ENCODE measurements at regions not wholly inside any gene's neighbourhood (a gene's known extent, or its start where the extent isn't known, plus 50 kb on each side); places are given as distances from the start of the nearest gene placed in this dataset.

DNA sequence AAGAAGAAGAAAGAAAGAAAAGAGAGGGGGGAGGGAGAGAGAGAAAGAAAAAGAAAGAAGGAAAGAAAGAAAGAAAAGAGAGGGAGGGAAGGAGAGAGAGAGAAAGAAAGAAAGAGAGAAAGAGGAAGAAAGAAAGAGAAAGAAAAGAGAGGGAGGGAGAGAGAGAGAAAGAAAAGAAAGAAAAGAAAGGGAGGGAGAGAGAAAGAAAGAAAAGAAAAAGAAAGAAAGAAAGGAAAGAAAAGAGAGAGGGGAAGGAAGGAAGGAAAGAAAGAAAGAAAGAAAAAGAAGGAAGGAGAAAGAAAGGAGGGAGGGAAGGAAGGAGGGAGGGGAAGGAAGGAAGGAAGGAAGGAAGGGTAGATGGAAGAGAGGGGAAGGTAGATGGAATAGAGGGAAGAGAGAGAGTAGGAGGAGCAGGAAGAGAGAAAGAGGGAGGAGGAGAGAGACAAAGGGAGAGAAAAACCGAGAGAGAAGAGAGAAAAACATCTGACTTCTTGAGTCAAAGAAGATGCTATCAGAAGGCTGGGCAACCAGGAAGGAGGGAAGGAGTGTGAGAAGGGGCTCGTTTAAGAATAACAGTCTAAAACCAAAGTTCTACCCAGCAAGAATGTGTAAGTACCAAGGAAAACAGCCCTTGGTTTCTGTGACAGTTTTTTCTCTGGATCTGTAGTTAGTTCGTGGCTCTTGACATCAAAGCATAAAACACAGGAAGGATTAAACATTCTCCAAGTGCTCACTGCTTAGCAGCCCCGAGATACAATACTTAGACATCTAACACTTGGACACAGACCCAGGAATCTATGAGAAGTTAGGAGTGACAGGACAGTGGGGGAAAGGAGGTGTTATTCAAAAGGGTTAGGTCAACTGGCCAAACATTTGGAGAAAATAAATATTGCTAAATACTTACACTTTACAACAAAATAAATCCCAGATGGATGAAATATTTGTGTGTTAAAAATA is 131.9 kb upstream of the STMND1 start:
- H3K27me3 ChIP-seq (ENCODE audit: control insufficient read depth, extremely low read depth, insufficient read depth, low read length), result no peaks in the 10 kb centered on the region
- no peaks in the 10 kb centered on the region for H3K79me2 ChIP-seq (ENCODE audit: control insufficient read depth, insufficient read depth, low read length)
- no peak overlapping the region for H3K27ac ChIP-seq (ENCODE audit: control insufficient read depth, insufficient read depth, low read length)
- no peak for TF ChIP-seq EZH2 (IDR thresholded peaks at IDR 0.05; ENCODE audit: low read length)
- TF ChIP-seq, protein P1, sequence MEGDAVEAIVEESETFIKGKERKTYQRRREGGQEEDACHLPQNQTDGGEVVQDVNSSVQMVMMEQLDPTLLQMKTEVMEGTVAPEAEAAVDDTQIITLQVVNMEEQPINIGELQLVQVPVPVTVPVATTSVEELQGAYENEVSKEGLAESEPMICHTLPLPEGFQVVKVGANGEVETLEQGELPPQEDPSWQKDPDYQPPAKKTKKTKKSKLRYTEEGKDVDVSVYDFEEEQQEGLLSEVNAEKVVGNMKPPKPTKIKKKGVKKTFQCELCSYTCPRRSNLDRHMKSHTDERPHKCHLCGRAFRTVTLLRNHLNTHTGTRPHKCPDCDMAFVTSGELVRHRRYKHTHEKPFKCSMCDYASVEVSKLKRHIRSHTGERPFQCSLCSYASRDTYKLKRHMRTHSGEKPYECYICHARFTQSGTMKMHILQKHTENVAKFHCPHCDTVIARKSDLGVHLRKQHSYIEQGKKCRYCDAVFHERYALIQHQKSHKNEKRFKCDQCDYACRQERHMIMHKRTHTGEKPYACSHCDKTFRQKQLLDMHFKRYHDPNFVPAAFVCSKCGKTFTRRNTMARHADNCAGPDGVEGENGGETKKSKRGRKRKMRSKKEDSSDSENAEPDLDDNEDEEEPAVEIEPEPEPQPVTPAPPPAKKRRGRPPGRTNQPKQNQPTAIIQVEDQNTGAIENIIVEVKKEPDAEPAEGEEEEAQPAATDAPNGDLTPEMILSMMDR (optimal IDR thresholded peaks at IDR 0.05 in 1 of 3, IDR thresholded peaks at IDR 0.05 in 1 of 3, conservative IDR thresholded peaks at IDR 0.05 in 1 of 3; ENCODE audit: extremely low read depth in 1 of 3, insufficient read depth in 2 of 3, low read length in 3 of 3), result no peak
- H3K4me3 ChIP-seq (ENCODE audit: control insufficient read depth in 2 of 3, extremely low read depth in 1 of 3, insufficient read depth in 2 of 3, low read depth in 1 of 3, low read length in 3 of 3), result no peak overlapping the region
- no peak overlapping the region for H3K9ac ChIP-seq (ENCODE audit: control insufficient read depth, extremely low read depth, insufficient read depth, low read length)
- DNase-seq (ENCODE audit: low read depth, low spot score), result no peak
- H3K9me1 ChIP-seq (ENCODE audit: control insufficient read depth, extremely low read depth, insufficient read depth, low read length), result peaks cover 3% of the 10 kb centered on the region
- H3K4me2 ChIP-seq (ENCODE audit: control insufficient read depth, extremely low read depth, insufficient read depth, low read depth, low read length), result no peak overlapping the region
- H4K20me1 ChIP-seq (ENCODE audit: control insufficient read depth, extremely low read depth, insufficient read depth, low read length), result no peaks in the 10 kb centered on the region
- H3K36me3 ChIP-seq (ENCODE audit: control insufficient read depth in 2 of 2, extremely low read depth in 1 of 2, insufficient read depth in 2 of 2, low read length in 2 of 2), result no peaks in the 10 kb centered on the region
- H3K4me1 ChIP-seq (ENCODE audit: control insufficient read depth, extremely low read depth, insufficient read depth, low read length), result no peaks in the 10 kb centered on the region
- no peak for FAIRE-seq
- H3K9me3 ChIP-seq (ENCODE audit: control insufficient read depth, low read depth, low read length), result no peaks in the 10 kb centered on the region
- H2AFZ ChIP-seq (ENCODE audit: control insufficient read depth, low read length), result no peak overlapping the region
- dilution Hi-C loops (cut with MboI; ENCODE audit: extremely low pct_ligation_motif_present, low sequenced_read_pairs), result no loop called here

DNA sequence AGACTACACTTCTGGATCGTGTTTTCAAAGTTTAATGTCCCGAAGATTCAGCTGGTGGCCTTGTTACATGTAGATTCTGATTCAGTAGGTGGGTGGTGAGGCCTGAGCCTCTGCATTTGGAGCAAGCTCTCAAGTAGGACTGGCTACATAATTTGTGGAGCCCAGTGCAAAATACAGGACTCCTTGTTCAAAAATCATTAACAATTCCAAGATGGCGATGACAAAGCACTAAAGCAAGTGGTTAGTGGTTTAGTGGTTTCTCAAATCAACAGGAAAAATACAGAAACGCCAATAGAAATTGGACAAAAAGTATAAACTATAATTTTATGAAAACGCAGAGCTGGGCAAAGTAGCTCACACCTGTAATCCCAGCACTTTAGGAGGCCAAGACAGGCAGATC is 133.7 kb upstream of the STMND1 start:
- Histone ChIP-seq H3K4me3 (ENCODE audit: control insufficient read depth in 2 of 3, extremely low read depth in 1 of 3, insufficient read depth in 2 of 3, low read depth in 1 of 3, low read length in 3 of 3) (no peak overlapping the region), H3K4me1 (ENCODE audit: control insufficient read depth, extremely low read depth, insufficient read depth, low read length) (no peaks in the 10 kb centered on the region), H3K9me3 (ENCODE audit: control insufficient read depth, low read depth, low read length) (no peaks in the 10 kb centered on the region), H3K27me3 (ENCODE audit: control insufficient read depth, extremely low read depth, insufficient read depth, low read length) (no peaks in the 10 kb centered on the region), H3K27ac (ENCODE audit: control insufficient read depth, insufficient read depth, low read length) (no peak overlapping the region), H3K36me3 (ENCODE audit: control insufficient read depth in 2 of 2, extremely low read depth in 1 of 2, insufficient read depth in 2 of 2, low read length in 2 of 2) (no peaks in the 10 kb centered on the region), H3K9me1 (ENCODE audit: control insufficient read depth, extremely low read depth, insufficient read depth, low read length) (peaks cover 3% of the 10 kb centered on the region), H4K20me1 (ENCODE audit: control insufficient read depth, extremely low read depth, insufficient read depth, low read length) (no peaks in the 10 kb centered on the region), H2AFZ (ENCODE audit: control insufficient read depth, low read length) (no peak overlapping the region), H3K4me2 (ENCODE audit: control insufficient read depth, extremely low read depth, insufficient read depth, low read depth, low read length) (no peak overlapping the region), H3K79me2 (ENCODE audit: control insufficient read depth, insufficient read depth, low read length) (no peaks in the 10 kb centered on the region), H3K9ac (ENCODE audit: control insufficient read depth, extremely low read depth, insufficient read depth, low read length) (no peak overlapping the region)
- DNase-seq (ENCODE audit: low read depth, low spot score), result no peak
- no peak for FAIRE-seq
- TF ChIP-seq EZH2 (IDR thresholded peaks at IDR 0.05; ENCODE audit: low read length), result no peak
- TF ChIP-seq, protein P1 (optimal IDR thresholded peaks at IDR 0.05 in 1 of 3, IDR thresholded peaks at IDR 0.05 in 1 of 3, conservative IDR thresholded peaks at IDR 0.05 in 1 of 3; ENCODE audit: extremely low read depth in 1 of 3, insufficient read depth in 2 of 3, low read length in 3 of 3), result no peak
- dilution Hi-C loops (cut with MboI; ENCODE audit: extremely low pct_ligation_motif_present, low sequenced_read_pairs), result no loop called here
